ENCODE measurements at regions not wholly inside any gene's neighbourhood (a gene's known extent, or its start where the extent isn't known, plus 50 kb on each side); places are given as distances from the start of the nearest gene placed in this dataset.
"Not testable (repeated sequence)": the region's sequence is repeated elsewhere in the genome, so short reads cannot be mapped to it uniquely, and the experiment has no call there.

DNA sequence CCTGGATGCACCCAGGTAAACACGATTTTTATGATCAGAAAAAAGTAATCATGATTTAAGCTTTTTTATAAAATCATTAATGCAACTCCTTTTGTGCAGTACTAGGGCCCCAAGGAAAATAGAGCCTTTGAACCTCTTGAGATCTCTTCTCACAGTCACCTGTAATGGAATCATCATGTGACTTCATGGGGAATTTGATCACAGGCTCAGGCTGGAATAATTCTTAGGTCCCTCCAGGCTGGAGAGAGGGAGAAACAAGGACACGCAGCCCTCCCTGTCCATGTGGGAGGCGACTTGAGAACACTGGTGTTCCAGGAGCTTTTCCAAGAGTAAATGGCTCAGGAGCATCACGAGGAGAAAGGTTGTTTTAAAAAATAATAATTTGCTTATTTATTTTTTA is 156.1 kb downstream of the NUFIP1 start:
- H3K27me3 ChIP-seq: no peaks in the 10 kb centered on the region
- no peak for DNase-seq
- no peak overlapping the region for H3K27ac ChIP-seq
- H3K4me1 ChIP-seq: no peaks in the 10 kb centered on the region
- no peak overlapping the region for H3K4me3 ChIP-seq (replicated peaks in 1 of 3)
- intact Hi-C loops (cut with DNase I): no loop called here
- H3K36me3 ChIP-seq: no peaks in the 10 kb centered on the region
- H3K9me3 ChIP-seq: no peaks in the 10 kb centered on the region
- 66% methylated on average over 4 of the region's 4 CpGs for WGBS, 2 donors
- TF ChIP-seq POLR2A (IDR thresholded peaks at IDR 0.05): no peak
- TF ChIP-seq, protein P1, sequence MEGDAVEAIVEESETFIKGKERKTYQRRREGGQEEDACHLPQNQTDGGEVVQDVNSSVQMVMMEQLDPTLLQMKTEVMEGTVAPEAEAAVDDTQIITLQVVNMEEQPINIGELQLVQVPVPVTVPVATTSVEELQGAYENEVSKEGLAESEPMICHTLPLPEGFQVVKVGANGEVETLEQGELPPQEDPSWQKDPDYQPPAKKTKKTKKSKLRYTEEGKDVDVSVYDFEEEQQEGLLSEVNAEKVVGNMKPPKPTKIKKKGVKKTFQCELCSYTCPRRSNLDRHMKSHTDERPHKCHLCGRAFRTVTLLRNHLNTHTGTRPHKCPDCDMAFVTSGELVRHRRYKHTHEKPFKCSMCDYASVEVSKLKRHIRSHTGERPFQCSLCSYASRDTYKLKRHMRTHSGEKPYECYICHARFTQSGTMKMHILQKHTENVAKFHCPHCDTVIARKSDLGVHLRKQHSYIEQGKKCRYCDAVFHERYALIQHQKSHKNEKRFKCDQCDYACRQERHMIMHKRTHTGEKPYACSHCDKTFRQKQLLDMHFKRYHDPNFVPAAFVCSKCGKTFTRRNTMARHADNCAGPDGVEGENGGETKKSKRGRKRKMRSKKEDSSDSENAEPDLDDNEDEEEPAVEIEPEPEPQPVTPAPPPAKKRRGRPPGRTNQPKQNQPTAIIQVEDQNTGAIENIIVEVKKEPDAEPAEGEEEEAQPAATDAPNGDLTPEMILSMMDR (IDR thresholded peaks at IDR 0.05): no peak

DNA sequence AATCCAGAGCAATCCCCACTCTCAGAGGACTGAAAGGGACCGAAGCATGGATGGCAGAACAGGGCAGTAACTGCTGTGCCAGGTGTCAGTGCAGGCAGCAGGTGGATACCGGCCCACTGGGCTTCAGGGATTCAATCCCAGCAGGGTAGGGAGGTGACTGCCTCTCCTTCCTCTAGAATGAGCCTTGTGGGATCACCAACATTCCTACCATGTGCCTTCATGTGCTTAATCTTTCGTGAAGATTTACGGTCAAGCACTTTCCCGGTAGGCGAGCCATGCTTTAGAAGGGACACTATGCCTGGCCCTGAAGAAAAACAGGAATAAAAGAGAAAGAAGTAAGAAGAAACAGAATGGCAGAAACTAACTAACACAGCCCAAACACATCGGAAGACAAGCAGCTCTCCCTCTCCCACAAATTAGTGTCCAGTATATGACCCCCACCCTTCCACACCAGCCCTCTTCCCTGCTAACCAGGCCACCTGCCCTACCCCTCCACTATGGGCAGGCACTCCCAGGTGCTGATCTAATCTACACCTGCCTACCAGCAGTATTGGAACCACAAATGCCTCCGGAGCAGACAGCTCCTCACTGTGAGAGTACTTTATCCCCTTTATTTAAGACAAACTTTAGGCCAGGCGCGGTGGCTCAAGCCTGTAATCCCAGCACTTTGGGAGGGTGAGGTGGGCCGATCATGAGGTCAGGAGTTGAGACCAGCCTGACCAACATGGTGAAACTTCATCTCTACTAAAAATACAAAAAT is 162.5 kb downstream of the NUFIP1 start:
- Histone ChIP-seq H3K27me3 (no peaks in the 10 kb centered on the region), H3K4me1 (no peaks in the 10 kb centered on the region), H3K9me3 (no peaks in the 10 kb centered on the region), H3K36me3 (no peaks in the 10 kb centered on the region), H3K27ac (no peak overlapping the region), H3K4me3 (replicated peaks in 1 of 3) (no peak overlapping the region)
- intact Hi-C loops (cut with DNase I): no loop called here
- WGBS, 2 donors: 85% methylated on average over 11 of the region's 11 CpGs
- TF ChIP-seq POLR2A (IDR thresholded peaks at IDR 0.05): no peak
- TF ChIP-seq, protein P1 (IDR thresholded peaks at IDR 0.05): no peak
- DNase-seq: no peak

DNA sequence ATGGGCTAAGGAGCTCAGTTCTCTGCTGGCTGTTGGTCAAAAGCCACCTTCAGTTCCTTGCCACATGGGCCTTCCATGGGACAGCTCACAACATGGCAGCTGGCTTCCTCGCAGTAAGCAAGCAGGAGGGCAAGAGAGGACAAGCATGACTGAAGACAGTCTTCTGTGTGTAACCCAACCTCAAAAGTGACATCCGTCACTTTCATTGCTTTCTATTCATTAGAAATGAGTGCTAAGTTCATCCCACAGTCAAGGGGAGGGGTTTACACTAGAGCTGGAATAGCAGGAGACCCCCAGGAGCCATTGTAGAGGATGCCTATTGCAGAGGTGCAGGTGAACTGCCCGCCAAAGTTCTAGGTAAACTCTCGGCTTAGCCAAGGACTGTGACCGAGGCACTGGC is 163.3 kb downstream of the NUFIP1 start:
- H3K4me1 ChIP-seq: no peaks in the 10 kb centered on the region
- no peaks in the 10 kb centered on the region for H3K27me3 ChIP-seq
- intact Hi-C loops (cut with DNase I): no loop called here
- H3K27ac ChIP-seq: no peak overlapping the region
- H3K36me3 ChIP-seq: no peaks in the 10 kb centered on the region
- DNase-seq: no peak
- no peak overlapping the region for H3K4me3 ChIP-seq (replicated peaks in 1 of 3)
- no peaks in the 10 kb centered on the region for H3K9me3 ChIP-seq
- TF ChIP-seq, protein P1 (IDR thresholded peaks at IDR 0.05): no peak
- no peak for TF ChIP-seq POLR2A (IDR thresholded peaks at IDR 0.05)
- 89 to 94% methylated on average over 5 of the region's 5 CpGs for WGBS, 2 donors

DNA sequence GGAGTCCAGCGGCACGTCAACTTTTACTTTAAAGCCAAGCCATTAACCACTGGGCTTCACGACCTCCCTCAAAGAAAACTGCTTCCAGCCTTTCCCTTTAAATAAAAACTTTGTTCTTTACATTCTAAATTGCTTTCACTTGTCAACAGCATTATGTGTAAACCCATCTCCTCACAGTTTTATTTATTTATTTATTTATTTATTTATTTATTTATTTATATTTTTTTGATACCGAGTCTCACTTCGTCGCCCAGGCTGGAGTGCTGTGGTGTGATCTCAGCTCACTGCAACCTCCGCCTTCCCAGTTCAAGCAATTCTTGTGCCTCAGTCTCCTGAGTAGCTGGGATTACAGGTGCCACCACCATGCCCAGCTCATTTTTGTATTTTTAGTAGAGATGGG is 165.7 kb downstream of the NUFIP1 start:
- H3K9me3 ChIP-seq; H3K36me3 ChIP-seq; intact Hi-C loops (cut with DNase I); H3K27ac ChIP-seq; H3K4me3 ChIP-seq (replicated peaks in 1 of 3); H3K4me1 ChIP-seq; H3K27me3 ChIP-seq; DNase-seq: not testable (repeated sequence)
- 98% methylated on average over 7 of the region's 7 CpGs for WGBS, 2 donors

DNA sequence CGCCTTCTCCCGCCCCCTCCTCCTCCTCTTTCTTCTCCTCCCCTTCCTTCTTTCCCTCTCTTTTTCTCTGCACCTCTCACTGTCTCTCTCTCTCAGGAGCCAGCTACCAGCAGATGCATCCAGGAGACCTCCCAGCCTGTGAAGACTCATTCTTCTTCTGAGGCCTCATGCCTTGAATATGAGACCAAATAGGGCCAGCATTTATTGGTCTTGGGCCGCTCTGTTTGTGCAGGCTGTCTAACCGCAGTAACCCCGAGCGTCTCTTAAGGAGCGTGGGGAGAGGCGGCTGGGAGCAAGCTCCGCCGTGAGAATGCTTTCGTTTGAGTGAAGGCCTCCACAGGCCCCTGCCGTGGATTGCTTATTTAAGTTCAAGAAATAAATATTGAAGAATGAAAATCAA is 167.0 kb downstream of the NUFIP1 start:
- TF ChIP-seq, protein P1 (IDR thresholded peaks at IDR 0.05): no peak
- no peak for TF ChIP-seq POLR2A (IDR thresholded peaks at IDR 0.05)
- Histone ChIP-seq H3K27me3 (no peaks in the 10 kb centered on the region), H3K36me3 (no peaks in the 10 kb centered on the region), H3K27ac (no peak overlapping the region), H3K4me3 (replicated peaks in 1 of 3) (no peak overlapping the region), H3K9me3 (no peaks in the 10 kb centered on the region), H3K4me1 (no peaks in the 10 kb centered on the region)
- DNase-seq: no peak
- 84 to 91% methylated on average over 12 of the region's 12 CpGs for WGBS, 2 donors
- intact Hi-C loops (cut with DNase I): no loop called here

Data from thyroid gland (tissue), 4 donors.